ENCODE measurements at regions not wholly inside any gene's neighbourhood (a gene's known extent, or its start where the extent isn't known, plus 50 kb on each side); places are given as distances from the start of the nearest gene placed in this dataset.

GRCh38 chr4:141457653-141458052, 178.7 kb upstream of the IL15 start:
- TF ChIP-seq CTCF (conservative IDR thresholded peaks at IDR 0.05; ENCODE audit: low read length), result no peak
- TF ChIP-seq EZH2phosphoT487 (IDR thresholded peaks at IDR 0.05; ENCODE audit: borderline replicate concordance), result no peak

Data from Loucy (cell line).